HG02943 (cell line): ENCODE measurements at regions not wholly inside any gene's neighbourhood (a gene's known extent, or its start where the extent isn't known, plus 50 kb on each side); places are given as distances from the start of the nearest gene placed in this dataset.

Source experiments
- ATAC-seq: cut with Tn5 transposase; IDR thresholded peaks from one replicate; pipeline ENCODE4 v1.9.1; 2021; ENCODE audit warnings: mild to moderate bottlenecking, low read depth, moderate library complexity; ENCODE audit not compliant: unreplicated experiment

DNA sequence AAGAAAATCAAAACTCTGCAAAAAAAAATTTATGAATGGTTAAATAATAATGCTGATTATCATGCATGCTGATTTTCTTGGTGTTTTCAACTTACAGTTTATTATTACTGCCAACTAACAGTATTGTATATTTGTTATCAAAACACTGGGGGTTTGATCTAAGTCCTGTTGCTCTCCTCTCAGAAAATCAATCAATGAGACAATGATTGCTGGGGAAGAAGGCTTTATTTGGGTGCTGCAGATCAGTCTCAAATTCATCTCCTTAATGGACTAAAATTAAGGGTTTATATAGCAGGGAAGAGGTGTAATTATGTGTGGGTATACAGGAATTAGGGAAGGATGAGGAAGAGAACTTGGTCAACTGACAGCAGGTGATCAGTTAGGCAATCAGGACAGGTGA lies 565.5 kb upstream of the CDH6 start:
- ATAC-seq = no peak

GRCh38 chr5:30626557-30626956 lies 566.9 kb upstream of the CDH6 start:
- no peak for ATAC-seq

- ATAC-seq = no peak
Measured at GRCh38 chr5:30620481-30621085, 572.9 kb upstream of the CDH6 start.

DNA sequence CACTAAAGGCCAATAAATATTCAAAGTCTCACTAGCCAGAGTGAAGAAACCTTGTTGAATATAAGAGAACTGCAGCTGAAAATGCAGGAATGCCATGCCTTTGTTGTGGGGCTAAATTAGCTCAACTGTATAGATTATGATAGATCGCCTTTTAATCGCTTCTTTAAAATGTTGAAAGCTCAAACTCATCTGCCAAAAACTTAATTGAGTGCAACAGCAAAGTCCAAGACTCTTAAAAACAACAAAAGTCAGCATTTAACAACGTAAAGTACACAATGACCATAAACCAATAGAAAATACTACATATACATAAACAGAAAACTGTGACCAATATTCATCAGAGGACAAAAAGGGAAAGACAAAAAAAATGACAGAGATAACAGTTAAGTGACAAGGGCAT lies 585.0 kb upstream of the CDH6 start:
- no peak for ATAC-seq

DNA sequence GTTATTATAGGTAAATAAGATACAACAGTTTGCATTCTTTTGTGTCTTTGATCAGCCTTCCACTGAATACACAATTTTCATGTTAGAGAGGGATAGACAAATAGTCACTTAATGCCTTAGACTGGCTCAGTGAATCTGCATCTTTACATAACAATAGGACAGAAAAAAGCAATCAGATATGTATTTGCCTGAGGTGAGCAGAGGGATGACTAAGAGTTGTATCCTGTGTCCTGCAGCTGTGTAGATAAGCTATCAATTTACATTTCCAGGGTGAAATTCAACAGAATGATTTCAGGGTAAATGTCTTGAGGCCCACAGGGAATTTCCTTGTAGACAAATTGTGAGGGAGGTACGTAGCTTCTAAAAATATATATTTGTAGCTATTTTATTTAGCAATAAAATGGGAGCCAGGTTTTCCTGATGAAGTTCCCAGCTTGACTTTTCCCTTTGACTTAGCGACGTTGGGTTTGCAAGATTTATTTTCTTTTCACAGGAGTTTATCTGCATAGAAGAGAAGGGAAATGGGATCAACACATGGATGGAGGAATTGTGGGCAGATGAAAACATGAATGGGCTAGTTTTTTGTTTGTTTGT lies 586.1 kb upstream of the CDH6 start:
- no peak for ATAC-seq

GRCh38 chr5:30605693-30606268 lies 587.7 kb upstream of the CDH6 start:
- ATAC-seq = no peak

GRCh38 chr5:30604648-30605262 lies 588.7 kb upstream of the CDH6 start:
- no peak for ATAC-seq

- ATAC-seq = no peak
Measured at GRCh38 chr5:30600892-30601291, 592.6 kb upstream of the CDH6 start.

DNA sequence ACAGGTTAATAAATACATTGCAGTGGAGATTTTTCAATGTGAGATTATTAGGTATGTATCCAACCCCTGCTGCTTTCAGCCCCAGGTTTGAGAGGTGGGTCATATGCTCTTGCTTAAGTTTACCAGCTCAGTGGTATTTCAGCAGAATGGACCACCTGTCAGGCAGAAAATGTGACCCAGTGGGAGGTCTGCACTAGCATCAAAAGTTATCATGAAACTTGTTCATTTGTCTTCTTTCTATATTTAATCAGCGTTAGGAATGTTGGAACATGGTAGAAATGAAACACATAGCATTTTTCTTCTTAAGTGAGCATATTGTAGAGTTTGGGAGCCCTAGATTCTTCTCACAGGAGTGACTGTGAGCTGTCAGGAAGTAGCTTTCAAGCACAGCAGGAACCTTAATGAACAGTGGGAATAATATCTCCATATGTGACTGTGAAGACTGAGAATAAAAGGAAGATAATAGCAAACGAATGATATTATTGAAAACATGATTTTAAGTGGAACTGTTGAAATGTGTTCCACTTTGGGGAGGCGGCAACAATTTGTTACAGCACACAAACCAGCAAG lies 596.9 kb upstream of the CDH6 start:
- ATAC-seq = no peak

- no peak for ATAC-seq
Measured at GRCh38 chr5:30594331-30594730, 599.2 kb upstream of the CDH6 start.

GRCh38 chr5:30592833-30593232 lies 600.7 kb upstream of the CDH6 start:
- ATAC-seq = no peak

GRCh38 chr5:30581198-30581935 lies 612.1 kb upstream of the CDH6 start:
- ATAC-seq = no peak

DNA sequence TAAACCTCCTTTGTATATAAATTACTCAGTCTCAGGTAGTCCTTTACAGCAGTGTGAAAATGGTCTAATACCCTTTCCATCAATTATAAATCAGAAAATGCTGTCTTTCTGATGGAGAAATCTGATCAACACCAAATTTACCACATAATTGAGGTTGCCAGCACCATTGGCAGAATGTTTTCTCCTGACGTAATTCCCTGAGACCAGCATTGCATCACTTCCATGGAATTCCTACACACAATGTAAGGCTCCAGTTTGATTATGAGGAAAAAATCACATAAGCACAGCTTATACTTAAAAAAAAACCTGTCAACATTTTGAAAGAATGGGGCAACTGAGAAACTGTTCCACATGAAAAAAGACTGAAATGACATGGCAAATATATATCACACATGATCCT lies 618.7 kb upstream of the CDH6 start:
- ATAC-seq = no peak

DNA sequence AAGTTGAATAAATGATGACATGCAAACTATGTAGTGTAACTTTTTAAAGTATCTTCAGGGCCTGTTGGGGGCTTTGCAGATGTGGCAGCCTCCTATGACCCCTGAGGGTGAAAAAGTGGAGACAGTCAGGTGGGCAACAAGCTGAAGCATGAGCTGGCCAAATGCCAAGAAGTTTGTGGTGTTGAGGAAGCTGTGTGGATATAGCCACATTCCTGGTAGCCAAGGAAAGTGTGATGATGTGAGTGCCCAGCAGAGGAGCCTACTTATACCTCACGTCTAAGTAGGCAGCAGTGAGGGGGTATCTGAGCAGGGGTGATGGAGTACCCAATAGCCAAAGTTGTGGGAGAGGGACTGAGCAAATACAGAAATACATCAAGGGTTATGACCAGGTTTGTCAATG lies 621.2 kb upstream of the CDH6 start:
- ATAC-seq = no peak

DNA sequence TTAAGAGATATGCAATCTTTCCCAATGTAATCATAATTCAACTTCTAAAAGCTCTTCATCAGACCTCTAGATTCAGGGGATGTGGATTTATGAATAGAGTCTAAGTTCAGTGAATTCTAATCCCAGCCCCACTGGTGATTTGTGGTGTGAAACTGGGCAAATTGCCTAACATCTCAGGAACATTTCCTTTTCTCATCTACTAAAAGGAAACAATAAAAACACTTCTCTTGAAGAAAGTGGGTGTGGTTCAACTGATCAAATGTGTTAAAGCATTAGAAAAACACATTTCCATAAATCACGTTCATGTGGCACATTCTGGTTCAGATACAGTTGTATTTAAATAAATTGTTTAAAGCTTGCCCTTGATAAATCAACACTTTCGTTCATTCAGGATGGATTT lies 631.7 kb upstream of the CDH6 start:
- no peak for ATAC-seq

- no peak for ATAC-seq
Measured at GRCh38 chr5:30551618-30552017, 641.9 kb upstream of the CDH6 start.

DNA sequence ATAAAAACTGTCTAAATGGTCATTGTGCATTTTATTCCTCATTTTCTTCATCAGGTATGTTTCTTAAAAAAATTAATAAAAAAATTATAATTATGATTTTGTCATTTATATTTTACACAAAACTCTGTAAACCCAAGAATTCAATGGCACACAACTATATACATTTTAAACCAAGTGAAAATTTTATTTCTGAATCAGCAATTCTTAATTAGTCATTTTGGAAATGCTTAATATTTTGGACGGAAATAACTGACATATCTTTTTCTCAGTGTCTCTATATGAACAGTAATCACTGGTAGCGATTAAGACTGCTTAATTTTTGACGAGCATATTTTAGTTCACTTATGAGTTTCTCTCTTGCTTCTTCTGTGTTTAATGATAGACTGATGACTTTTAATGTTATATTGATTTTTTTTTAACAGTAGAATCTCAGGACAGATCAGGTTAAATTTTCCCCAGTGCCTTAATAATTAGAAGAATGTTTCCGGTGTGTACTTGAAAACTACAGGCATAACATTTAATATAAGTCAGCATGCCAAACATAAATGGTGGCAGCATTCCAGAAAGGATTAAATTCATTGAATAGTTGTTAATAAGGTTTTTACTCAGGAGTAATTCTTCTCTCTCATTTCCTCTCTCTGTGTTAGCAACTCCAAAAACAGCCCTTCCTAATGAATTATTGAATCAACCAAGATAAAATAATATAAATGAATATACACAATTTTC lies 644.7 kb upstream of the CDH6 start:
- ATAC-seq = no peak

DNA sequence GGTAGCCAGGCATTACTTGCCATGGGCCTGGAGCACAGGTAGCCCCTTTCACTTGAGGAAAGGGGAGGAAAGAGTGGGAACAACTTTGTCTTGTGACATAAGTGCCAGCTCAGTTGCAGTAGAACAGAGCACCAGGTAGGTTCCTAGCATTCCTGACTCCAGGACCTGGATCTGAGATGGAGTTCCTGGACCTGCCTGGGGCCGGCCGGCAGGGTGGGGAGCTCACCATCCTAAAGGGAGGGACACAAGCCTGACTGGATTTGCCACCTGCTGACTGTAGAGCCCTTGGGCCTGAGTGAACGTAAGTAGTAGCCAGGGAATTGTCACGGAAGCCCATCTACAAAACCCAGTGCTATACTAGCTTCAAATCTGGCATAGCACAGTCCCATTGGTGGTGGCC lies 653.3 kb upstream of the CDH6 start:
- no peak for ATAC-seq

DNA sequence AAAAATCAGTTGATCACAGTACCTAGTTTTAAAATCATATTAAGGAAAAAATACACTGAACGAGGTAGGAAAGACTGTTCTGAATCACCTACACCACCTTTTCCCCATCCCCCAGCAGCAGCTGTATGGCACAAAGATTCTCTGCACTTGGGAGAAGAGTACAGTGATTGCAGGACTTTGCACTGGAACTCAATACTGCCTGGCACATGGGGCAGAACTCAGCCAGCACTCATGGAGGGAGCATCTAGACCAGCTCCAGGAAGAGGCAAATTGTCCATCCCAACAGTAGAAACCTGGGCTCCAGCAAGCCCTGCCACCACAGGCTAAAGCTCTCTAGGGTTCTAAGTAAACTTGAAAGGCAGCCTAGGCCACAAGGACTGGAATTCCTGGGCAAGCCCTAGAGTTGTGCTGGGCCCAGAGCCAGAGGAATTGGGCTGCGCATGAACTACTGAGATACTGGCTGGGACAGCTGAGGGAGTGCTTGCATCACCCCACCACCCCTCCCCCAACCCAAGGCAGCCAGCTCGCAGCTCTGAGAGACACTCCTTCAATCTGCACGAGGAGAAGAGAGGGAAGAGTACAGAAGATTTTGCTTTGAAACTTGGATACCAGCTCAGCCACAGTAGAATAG lies 654.4 kb upstream of the CDH6 start:
- ATAC-seq = no peak

DNA sequence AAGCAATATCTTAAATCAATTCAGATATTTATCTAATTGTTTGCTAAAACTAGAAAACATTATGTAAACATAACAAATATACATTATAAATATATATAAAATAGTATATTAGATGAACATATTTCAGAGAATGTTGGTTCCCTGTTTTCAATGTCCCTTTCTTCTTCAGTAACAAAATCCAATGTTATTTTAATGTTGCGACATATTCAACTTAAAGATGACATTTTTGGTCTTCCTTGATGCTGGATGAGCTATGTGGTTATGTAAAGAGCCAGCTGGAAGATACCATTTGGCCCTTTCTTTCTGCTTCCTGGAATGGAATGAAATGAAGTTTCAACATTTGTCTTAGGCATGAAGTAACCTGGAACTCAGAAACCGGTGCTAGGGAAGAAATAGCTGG lies 668.1 kb upstream of the CDH6 start:
- ATAC-seq = no peak
